ENCODE measurements at regions not wholly inside any gene's neighbourhood (a gene's known extent, or its start where the extent isn't known, plus 50 kb on each side); places are given as distances from the start of the nearest gene placed in this dataset.

GRCh38 chr15:91484141-91484540, 369.4 kb upstream of the SLCO3A1 start:
- H3K4me3 ChIP-seq (replicated peaks; ENCODE audit: low read depth, low read length): no peak overlapping the region
- no peak for TF ChIP-seq CTCF (IDR thresholded peaks at IDR 0.05; ENCODE audit: low read length, missing control alignments)
- no peak for DNase-seq (ENCODE audit: low read depth)

- no peak overlapping the region for H3K4me3 ChIP-seq (replicated peaks; ENCODE audit: low read depth, low read length)
- TF ChIP-seq CTCF (IDR thresholded peaks at IDR 0.05; ENCODE audit: low read length, missing control alignments): no peak
- no peak for DNase-seq (ENCODE audit: low read depth)
These were observed 365.1 kb upstream of the SLCO3A1 start for GRCh38 chr15:91488452-91488851.

GRCh38 chr15:91490211-91490610, 363.3 kb upstream of the SLCO3A1 start:
- no peak for DNase-seq (ENCODE audit: low read depth)
- no peak for TF ChIP-seq CTCF (IDR thresholded peaks at IDR 0.05; ENCODE audit: low read length, missing control alignments)
- H3K4me3 ChIP-seq (replicated peaks; ENCODE audit: low read depth, low read length): no peak overlapping the region

GRCh38 chr15:91491101-91491950, 362.2 kb upstream of the SLCO3A1 start:
- no peak for DNase-seq (ENCODE audit: low read depth)
- TF ChIP-seq CTCF (IDR thresholded peaks at IDR 0.05; ENCODE audit: low read length, missing control alignments): no peak
- no peak overlapping the region for H3K4me3 ChIP-seq (replicated peaks; ENCODE audit: low read depth, low read length)

GRCh38 chr15:91496754-91497691, 356.5 kb upstream of the SLCO3A1 start:
- H3K4me3 ChIP-seq (replicated peaks; ENCODE audit: low read depth, low read length): no peak overlapping the region
- no peak for DNase-seq (ENCODE audit: low read depth)
- TF ChIP-seq CTCF (IDR thresholded peaks at IDR 0.05; ENCODE audit: low read length, missing control alignments): no peak

GRCh38 chr15:91498046-91498748, 355.3 kb upstream of the SLCO3A1 start:
- DNase-seq (ENCODE audit: low read depth): no peak
- H3K4me3 ChIP-seq (replicated peaks; ENCODE audit: low read depth, low read length): no peak overlapping the region
- TF ChIP-seq CTCF (IDR thresholded peaks at IDR 0.05; ENCODE audit: low read length, missing control alignments): no peak

Data from fibroblast of pulmonary artery (primary cell).